HG02973 (cell line): ENCODE measurements at regions not wholly inside any gene's neighbourhood (a gene's known extent, or its start where the extent isn't known, plus 50 kb on each side); places are given as distances from the start of the nearest gene placed in this dataset.

ENCODE experiments used
- ATAC-seq: cut with Tn5 transposase; IDR thresholded peaks from one replicate; pipeline ENCODE4 v1.9.1; 2021; ENCODE audit warnings: moderate library complexity; ENCODE audit not compliant: unreplicated experiment

DNA sequence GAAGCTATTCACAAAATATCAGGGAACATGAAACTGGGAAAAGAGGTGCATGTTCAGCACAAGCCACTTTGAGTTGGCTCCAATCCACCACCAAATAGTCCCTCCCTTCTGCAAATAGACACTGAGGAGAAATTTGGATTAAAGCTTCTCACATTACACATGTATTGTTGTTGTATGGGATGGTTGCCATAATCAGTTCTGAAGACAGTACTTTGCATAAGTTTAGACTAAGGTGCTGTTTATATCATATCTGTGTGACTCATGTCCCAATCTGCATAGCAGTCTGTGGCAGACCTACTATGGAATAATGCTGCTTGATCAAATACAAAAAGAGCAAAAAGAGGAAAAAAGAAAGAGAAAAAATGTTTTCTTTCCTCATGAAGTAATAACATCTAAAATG, 376.7 kb upstream of the DDI1 start:
- no peak for ATAC-seq

DNA sequence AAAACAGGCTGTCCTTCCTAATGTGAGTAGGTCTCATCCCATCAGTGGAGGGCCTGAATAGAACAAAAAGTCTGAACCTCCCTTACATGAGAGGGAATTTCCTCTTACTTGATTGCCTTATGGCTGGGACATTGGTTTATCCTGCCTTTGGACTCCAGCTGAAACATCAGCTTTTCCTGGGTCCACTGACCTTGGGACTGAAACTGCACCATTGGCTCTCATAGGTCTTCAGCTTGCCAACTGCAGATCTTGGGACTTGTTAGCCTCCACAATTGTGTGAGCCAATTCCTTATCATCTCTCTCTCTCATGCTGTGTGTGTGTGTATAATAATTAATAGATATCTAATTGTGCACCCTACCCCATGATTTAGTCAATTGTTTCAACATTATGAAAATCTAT, 375.3 kb upstream of the DDI1 start:
- ATAC-seq: no peak

DNA sequence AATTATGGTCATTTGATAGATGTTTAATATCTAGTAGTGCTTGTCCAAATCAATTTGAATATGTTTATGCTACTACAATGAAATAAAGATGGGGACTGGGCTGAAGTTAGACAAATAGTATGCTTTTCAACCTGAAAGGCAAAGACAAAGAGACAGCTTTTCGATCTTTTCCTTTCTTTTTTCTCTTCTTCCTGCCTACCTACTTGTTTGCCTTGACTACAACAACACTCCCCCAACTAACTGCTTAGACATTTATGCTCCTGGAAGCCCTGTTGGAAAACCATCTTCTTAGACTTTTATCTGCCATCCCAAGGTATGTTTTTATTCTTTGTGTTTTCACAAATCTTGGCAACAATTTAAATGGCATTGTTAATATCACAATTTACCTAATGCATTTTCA, 374.4 kb upstream of the DDI1 start:
- ATAC-seq: no peak

GRCh38 chr11:103662880-103663279, 373.6 kb upstream of the DDI1 start:
- peak; percentile 63 for ATAC-seq

DNA sequence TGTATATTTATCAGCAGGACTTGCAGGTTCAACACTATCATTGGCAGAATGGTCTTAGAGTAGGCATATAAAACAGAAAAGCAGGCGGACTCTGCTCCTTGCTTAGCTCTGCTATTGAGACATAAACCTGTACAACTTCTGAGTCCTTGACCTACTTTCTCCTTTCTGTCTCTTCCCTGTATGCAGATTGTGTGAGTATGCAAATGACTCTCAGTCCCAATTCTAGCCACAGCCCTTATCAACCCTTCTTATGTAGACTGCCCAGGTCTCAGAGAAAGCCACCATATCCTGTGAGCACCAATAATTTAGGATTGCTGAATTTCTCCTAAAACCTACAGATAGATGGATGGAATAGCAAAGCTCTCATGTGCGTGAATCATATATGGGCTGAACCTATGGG, 367.6 kb upstream of the DDI1 start:
- ATAC-seq: no peak

DNA sequence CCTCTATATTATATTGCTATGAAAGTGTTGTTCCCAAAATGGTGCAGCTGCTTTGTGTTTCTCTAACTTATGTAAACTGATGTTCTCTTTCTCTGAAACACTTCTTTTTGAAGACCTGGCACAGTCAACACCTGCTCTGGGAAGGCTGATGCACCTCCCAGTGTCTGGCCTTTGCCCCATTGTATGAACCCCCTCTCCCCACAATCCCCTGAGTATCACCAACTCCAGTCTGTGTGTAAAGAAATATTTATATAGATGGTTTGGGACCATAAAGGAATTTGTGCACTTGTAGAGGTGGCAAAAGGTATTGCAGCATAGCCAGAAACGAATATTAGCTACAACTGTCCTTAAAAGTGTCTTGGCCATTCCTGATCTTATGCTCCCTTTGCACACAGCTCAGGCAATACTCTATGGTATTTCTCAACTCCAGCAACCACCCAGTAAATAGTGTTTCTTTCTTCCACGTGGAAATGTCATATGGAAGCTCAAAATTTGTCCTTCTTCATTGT, 365.2 kb upstream of the DDI1 start:
- ATAC-seq: peak; percentile 58

- ATAC-seq: no peak
These were observed 362.7 kb upstream of the DDI1 start for GRCh38 chr11:103673773-103674172.

DNA sequence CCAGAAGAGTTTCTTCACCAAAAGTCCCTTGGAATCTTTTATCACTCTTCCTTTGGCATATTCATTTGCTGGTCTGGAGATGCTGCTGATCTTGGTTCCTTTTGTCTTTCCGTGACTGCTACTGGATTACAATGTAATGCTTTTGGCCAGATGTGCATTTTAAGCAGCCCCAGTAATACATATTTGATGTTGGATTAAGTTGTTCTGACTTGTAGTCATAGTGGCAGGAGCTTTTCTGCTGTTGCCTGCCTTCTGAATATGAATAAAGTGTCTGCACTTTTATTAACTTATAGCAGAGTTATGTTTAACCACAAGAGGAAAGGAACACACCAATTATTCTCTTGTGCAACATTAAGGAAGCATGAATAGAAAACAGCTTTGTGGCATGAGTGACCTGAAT, 360.0 kb upstream of the DDI1 start:
- no peak for ATAC-seq

DNA sequence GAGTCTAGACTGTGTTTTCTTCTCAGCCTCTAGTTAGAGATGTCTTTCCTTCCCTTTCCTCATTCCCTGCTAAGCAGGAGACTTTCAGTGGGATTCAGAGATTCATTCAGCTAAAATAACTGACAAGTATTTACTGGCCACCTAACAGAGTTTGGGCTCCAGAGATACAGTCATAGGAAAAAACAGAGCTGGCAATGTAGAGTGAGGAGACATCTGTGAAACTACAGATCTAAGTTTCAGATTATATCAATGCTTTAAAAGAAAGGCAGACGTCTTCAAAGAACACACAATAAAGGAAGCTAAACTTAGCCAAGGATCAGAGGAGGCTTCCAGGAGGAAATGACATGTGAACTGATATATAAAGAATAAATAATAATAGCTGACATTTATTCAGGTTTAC, 355.6 kb upstream of the DDI1 start:
- no peak for ATAC-seq

- no peak for ATAC-seq
These were observed 354.6 kb upstream of the DDI1 start for GRCh38 chr11:103681855-103682254.

DNA sequence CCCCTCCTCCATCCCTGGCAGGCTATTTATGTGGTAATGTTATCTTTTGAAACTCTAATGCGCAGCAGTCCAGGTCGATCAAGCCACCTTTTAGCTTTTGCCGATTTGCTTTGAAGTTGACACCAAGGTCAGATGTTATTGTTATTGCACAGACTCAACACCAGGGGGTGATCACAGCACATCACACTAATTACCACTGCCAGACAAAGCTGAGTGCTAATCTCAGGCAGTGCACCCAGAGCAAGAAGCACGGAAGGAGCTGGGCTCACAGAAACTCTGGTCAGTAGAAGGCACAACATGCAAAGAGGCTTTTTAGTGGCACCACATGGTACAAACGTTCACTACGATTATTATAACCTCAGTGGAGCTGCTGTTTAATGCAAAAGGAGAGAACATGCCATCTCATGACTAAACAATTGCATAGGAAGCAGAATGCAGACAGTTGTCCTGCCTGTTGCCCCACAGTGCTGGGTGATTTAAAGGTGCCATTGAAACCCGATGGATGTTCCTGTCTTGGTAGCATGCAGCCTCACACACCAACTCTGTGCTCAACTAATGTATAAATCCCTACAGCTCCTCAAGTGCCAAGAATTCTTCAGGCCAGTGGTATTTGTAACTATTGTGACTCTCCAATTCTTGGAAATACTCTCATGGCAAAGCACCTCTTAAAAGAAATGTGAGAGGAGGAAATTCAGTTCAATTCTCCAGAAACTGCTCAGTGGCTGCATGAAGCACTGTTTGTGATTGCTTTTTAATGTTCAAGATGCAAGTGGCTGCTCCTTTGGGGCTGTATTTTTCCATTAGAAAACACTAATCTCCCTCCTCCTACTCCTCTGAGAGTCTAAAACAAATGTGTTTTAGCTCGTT, 353.9 kb upstream of the DDI1 start:
- ATAC-seq: peak; percentile 93

DNA sequence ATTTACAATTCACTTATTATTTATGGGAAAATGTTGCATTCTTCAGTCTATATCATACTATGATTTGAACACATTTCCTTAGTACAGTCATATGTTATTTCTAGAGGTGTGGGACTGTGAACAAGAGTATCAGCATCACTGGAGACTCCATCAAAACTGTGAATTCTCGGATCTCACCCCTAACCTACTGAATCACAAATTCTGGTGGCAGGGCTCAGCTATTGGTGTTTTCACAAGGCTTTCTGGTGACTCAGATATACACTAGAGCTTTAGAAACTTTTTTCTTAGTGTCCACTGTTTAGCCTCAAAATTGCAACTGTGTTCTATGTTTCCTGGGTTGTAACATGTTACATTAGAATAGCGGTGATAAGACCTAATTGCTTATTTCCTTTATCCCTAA, 352.9 kb upstream of the DDI1 start:
- no peak for ATAC-seq

DNA sequence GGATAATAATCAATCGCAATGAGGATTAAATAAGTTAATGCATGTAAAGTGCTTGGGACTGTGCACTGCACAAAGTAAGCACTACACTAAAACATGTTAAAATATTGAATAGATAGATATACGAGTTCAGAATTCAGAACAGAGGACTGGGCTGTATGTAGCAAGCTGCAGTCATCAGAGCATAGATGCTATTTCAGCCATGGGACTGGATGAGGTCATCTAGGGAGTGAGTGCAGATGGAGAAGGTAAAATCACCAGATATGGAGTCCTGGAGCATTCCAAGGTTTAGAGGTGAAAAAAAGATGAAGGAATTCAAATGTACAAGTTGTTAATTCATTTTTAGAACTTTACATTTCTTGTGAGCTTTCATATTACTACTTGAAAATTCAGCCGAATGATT, 347.5 kb upstream of the DDI1 start:
- no peak for ATAC-seq

- no peak for ATAC-seq
These were observed 346.1 kb upstream of the DDI1 start for GRCh38 chr11:103690356-103690755.

DNA sequence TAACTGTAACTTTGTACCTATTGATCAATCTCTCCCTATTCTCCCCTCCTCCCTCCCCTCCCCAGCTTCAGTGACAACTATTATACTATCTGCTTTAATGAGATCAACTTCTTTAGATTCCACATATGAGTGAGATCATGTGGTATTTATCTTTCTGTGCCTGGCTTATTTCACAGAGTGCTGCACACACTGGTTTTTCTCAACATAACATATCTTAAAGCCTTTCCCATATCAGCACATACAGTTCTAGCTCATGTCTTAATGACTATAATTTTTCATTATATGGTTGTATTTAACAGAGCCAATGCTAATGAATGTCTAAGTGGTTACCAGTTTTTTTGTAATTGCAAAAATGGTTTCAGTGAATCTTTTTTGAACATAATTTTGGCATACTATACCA, 340.3 kb upstream of the DDI1 start:
- no peak for ATAC-seq

GRCh38 chr11:103699216-103699615, 337.2 kb upstream of the DDI1 start:
- no peak for ATAC-seq

GRCh38 chr11:103699656-103700055, 336.8 kb upstream of the DDI1 start:
- no peak for ATAC-seq

- no peak for ATAC-seq
These were observed 335.8 kb upstream of the DDI1 start for GRCh38 chr11:103700622-103701021.

GRCh38 chr11:103703437-103703836, 333.0 kb upstream of the DDI1 start:
- no peak for ATAC-seq

GRCh38 chr11:103703954-103704353, 332.5 kb upstream of the DDI1 start:
- ATAC-seq: no peak

DNA sequence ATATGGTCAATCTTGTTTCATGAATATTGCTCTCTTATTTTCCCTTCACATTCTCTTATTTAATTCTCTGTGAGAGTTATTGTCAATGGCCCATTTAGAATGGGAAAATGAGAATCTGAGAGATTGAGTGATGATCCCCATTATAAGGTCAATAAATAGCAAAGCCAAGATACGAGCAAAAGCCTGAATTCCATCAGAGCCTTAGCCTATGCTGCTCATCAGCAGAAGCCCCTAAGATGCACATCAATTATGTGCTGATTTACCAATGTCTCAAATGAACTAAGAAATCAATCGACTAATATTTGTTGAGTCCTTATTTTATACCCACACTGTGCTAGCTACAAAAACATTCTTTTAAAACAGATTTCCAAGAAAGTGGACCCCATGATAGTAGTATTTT, 330.8 kb upstream of the DDI1 start:
- ATAC-seq: no peak

DNA sequence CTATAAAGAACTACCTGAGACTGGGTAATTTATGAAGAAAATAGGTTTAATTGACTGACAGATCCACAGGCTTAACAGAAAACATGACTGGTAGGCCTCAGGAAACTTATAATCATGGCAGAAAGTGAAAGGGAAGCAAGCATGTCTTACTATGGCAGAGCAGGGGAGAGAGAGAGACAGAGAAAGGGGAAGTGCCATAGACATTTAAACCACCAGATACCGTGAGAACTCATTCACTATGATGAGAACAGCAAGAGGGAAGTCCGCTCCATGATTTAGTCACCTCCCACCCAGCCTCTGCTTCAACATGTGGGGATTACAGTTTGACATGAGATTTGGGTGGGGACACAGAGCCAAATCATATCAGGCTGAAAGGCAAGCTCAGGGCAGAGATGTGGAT, 327.1 kb upstream of the DDI1 start:
- ATAC-seq: no peak

GRCh38 chr11:103714246-103714645, 322.2 kb upstream of the DDI1 start:
- no peak for ATAC-seq
